ENCODE measurements at regions not wholly inside any gene's neighbourhood (a gene's known extent, or its start where the extent isn't known, plus 50 kb on each side); places are given as distances from the start of the nearest gene placed in this dataset.

- BruUV-seq (replicated peaks) = no TSS peak
- Histone ChIP-seq H4K20me1 (replicated peaks; ENCODE audit: control insufficient read depth, extremely low read depth, insufficient read depth, low read length) (no peaks in the 10 kb centered on the region), H3K79me2 (ENCODE audit: control insufficient read depth, insufficient read depth, low read length) (no peaks in the 10 kb centered on the region), H3K4me3 (replicated peaks in 1 of 3; ENCODE audit: insufficient read depth in 1 of 3, low read depth in 1 of 3, low read length in 3 of 3) (no peak overlapping the region), H3K9me3 (replicated peaks; ENCODE audit: control insufficient read depth, insufficient read depth, low read length) (no peaks in the 10 kb centered on the region), H3K9ac (replicated peaks; ENCODE audit: extremely low read depth, insufficient read depth, low read length) (no peak overlapping the region), H3K4me2 (ENCODE audit: insufficient read depth, low read length) (no peak overlapping the region), H2AFZ (ENCODE audit: low read depth, low read length) (no peak overlapping the region), H3K9me1 (replicated peaks; ENCODE audit: control insufficient read depth, extremely low read depth, insufficient read depth, low read length) (no peaks in the 10 kb centered on the region), H3K27ac (ENCODE audit: insufficient read depth, low read depth, low read length) (no peak overlapping the region), H3K4me1 (ENCODE audit: control insufficient read depth, extremely low read depth, insufficient read depth, low read length) (no peaks in the 10 kb centered on the region), H3K27me3 (ENCODE audit: control insufficient read depth in 2 of 2, insufficient read depth in 2 of 2, low read length in 2 of 2) (no peaks in the 10 kb centered on the region), H3K36me3 (ENCODE audit: control insufficient read depth in 2 of 2, extremely low read depth in 1 of 2, insufficient read depth in 2 of 2, low read length in 2 of 2) (no peaks in the 10 kb centered on the region)
- dilution Hi-C loops (cut with MboI; ENCODE audit: extremely low pct_ligation_motif_present, low sequenced_read_pairs) = no loop called here
- CTCF ChIA-PET = no interaction called here
- POLR2A ChIA-PET = no interaction called here
- TF ChIP-seq POLR2A (IDR thresholded peaks at IDR 0.05; ENCODE audit: low read depth, low read length) (no peak), JUN (IDR thresholded peaks at IDR 0.05; ENCODE audit: borderline replicate concordance, insufficient read depth, insufficient read length, low read depth) (no peak), EZH2 (IDR thresholded peaks at IDR 0.05; ENCODE audit: borderline replicate concordance, low read depth, low read length, severe bottlenecking) (no peak), MAX (IDR thresholded peaks at IDR 0.05; ENCODE audit: insufficient read depth, insufficient read length) (no peak), FOS (IDR thresholded peaks at IDR 0.05; ENCODE audit: borderline replicate concordance, insufficient read depth, low read length) (no peak), MYC (IDR thresholded peaks at IDR 0.05; ENCODE audit: low read depth, low read length) (no peak), POLR2AphosphoS5 (IDR thresholded peaks at IDR 0.05; ENCODE audit: insufficient read depth, low read depth, low read length) (no peak), GATA2 (IDR thresholded peaks at IDR 0.05; ENCODE audit: insufficient read depth, insufficient read length, low read depth, low read length) (no peak), CTCF (IDR thresholded peaks at IDR 0.05; ENCODE audit: extremely low read depth in 1 of 2, insufficient read depth in 1 of 2, low read depth in 1 of 2, low read length in 2 of 2) (no peak)
- intact Hi-C loops (cut with micrococcal nuclease) = no loop called here
- DNase-seq (ENCODE audit: low read depth, low spot score) (no peak), FAIRE-seq (no peak)
Measured at GRCh38 chr9:111233963-111234362, 96.1 kb downstream of the OR2K2 start.

Data from endothelial cell of umbilical vein (primary cell).